Iris pigment epithelial cell (primary cell): ENCODE measurements at regions not wholly inside any gene's neighbourhood (a gene's known extent, or its start where the extent isn't known, plus 50 kb on each side); places are given as distances from the start of the nearest gene placed in this dataset.
"Not testable (repeated sequence)": the region's sequence is repeated elsewhere in the genome, so short reads cannot be mapped to it uniquely, and the experiment has no call there.

Experiments
- DNase-seq: peaks from one replicate; pipeline ENCODE4 v3.0.0-alpha.2; 2011; ENCODE audit warnings: low read depth

DNA sequence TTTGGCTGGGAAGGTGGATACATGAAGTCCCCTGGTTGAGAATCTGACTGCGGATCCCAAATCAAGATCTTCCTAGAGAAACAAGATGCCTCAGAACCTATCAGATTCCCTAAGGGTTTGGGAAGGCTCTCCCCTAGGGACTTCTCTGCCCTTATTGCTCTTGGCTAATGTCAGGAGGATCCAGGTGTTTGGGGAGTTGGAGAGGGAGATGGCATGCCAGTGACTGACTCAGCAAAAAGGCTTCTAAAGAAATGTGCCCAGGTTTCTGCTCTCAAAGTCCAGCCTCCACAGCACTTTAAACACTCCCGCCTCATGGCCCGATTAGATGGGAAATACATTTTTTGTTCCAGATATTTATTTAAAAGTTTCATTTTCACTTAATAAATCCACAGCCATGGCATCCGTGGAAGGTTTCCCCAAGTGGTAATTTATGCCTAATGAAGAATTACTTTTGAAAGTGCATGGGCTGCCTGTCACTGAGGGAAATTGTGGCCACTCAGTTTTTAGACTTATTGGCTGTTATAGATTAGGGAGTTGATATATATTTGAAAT is 156.4 kb downstream of the OSR1 start:
- DNase-seq = no peak

DNA sequence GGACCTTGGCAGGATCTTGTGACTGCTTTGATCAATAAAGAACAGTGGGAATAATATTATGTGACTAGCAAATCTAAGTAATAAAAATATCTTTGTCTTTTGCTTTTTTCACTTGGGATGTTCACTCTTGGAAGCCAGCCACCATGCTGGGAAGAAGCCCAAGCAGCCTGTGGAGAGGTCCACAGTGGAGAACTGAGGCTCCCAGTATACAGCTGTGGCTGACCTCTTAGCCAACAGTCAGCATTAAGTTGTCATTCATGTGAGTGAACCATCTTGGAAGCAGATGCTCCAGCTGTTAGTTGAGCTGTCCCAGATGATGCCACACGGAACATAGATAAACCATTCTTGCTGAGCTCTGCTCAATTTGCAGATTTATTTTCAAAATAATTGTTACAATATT is 160.0 kb downstream of the OSR1 start:
- no peak for DNase-seq

DNA sequence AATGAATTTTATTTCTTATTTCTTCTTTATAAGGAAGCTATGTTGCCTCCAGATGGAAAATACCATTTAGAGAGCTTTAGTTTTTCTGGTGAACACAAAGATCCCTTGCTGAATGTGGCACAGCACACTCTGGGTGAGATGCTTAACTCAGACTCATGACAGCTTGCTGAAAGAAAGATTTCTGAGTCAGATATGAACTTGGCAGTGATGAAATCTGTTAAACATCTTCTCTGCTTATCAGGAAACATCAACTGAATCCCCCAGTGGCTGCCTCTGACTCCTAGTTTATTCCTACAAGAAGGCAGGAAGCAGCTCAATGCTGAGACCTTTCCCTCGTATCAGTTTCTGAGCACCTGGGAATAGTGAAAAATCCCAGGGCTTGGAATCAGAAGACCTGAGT is 162.8 kb downstream of the OSR1 start:
- DNase-seq = peak; percentile 65

DNA sequence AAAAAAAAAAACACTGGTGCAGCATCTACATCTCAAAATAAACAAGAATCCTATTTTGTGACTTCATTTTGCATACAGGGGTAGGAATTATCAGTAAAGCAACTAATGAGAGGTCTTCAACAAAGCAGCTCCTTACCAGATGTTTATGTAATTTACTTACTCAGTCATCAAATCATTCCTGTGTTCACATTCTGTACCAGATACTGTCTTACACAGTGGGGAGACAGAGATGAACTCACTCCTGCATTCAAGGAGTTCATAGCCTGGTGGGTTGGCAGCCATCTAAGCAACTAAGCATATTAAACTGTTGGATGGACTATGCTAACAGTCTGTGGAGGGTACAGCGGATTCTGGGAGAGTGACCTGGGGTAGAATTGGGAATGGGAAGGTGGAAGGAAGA is 169.0 kb downstream of the OSR1 start:
- DNase-seq = peak; percentile 20

DNA sequence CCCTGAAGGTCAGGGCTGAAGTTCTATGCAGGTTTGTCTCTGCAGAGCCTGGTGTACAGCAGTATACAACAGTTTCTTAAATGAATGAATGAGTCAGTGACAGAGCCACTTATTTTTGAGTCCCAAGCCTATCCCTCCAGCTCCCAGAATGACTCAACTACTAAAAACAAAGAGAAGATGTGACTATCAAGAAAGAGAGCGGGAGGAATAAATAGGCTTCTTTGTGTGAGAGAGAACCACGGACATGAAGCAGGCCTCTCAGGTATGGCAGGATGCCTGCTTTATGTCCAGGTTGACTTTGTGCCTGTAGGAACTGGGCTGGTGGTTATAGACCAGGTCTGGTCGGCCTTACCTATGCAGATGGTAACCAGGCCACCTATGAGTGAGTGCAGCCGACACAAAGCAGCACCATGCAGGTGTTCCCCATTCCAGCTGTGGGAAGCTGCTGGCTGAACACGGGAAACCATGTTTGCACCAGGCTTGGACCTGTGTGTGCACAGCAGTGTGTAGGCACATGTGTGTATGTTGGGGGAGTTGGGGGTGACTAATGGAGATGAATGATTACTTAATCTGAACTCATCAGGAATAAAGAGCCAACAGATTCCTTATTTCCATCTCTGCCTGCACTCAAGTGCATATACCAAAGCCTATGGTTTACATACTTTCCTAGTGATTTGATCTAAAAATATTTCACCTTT is 171.0 kb downstream of the OSR1 start:
- DNase-seq = peak; percentile 29

DNA sequence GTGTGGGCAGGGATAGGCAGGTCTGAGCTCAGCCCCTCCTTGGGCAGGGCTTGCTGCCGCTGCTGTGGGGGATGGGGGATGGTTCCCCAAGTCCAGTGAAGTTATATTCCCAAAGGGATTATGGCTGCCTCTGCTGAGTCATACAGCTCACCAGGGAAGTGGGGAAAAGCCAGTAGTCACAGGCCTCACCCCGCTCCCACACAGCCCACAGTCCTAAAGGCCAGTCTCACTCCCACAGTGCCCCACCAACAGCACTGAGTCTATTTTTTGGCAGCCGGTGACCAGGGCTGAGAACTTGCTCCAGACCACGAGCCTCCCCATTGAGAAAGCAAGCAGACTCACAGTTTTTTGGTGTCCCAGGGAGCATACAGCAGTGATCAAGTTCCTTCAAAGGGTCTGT is 173.3 kb downstream of the OSR1 start:
- DNase-seq = peak; percentile 6

DNA sequence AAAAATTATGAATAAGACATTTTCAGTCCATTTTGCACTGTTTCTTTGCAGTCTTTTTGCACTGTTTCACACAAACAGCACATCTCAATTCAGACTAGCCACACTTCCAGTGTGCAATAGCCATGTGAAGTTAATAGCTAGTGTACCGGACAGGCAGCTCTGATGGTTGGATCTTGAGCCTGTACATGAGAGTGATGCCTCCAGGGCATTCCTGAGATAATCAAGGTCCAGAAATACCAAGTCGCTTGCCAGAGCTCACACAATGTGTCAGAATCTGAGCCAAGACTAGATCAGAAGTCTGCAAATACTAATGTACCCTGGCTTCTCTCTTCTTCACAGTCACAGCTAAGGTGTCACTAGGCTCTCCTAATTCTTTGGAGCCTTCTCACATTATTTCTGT is 180.2 kb downstream of the OSR1 start:
- DNase-seq = peak; percentile 48

DNA sequence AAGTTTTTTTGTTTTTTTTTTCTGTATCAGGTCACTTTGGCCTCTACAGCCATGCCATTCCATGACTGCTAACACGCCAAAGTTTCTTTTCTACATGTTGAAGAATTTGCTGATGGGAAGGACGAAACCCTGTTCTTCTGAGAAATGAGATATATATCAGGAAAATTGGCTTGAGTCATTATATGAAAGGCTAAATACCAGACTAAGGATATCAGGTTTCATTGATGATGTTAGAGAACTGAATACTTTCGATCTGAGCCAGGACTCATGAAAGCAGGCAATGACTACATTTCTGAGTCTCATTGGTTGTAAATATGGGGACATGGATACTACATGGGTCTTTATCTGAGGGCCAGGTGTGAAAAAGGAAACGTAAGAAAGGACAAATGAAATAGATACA is 181.4 kb downstream of the OSR1 start:
- peak; percentile 88 for DNase-seq

DNA sequence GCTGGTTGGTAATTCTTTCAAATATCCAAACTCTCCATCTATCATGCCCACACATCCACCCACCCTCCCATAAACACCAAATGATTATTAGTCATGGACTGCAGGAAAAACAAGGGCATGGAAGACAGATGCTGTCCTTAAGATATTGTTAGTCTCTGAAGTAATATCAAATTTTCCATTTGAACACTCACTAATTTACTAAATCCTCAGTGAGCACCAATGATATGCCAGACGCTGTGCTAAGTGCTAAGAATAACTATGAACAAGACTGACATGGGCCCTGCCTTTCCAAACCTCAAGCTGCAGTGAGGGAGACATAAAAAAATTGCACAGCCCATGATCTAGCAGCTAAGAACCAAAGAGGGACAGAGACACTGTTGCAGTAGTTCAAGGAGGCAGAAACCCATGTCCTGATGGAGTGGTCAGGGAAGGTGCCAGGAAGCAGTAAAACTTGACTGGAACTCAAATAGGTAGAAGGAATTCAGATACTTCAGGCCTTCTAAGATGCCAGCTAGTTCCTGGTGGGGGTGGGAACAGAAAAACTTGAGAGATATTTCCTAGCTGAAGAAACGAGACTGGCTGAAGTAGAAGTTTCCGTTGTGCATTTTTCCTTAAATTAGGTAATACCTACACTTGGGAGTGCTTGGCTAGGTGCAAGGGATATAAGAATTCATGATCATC is 182.1 kb downstream of the OSR1 start:
- no peak for DNase-seq

DNA sequence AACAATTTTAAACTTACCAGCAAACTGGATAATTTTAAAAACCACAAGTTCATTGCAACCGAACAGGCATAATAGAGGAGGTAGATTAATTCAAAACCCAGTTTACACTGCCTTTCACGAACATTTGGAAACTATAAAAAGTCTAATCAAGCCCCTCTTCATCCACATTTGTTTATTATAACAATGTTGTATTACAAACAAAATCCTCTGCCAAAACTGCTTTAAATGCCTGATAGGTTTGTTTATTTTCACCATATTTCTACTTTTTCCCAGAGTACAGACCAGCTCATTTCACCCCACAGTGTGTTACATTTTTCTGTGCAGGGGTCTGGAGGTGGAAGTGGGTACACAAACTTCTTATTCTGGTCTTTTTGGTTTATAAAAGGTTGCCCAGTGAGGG is 184.2 kb downstream of the OSR1 start:
- no peak for DNase-seq

DNA sequence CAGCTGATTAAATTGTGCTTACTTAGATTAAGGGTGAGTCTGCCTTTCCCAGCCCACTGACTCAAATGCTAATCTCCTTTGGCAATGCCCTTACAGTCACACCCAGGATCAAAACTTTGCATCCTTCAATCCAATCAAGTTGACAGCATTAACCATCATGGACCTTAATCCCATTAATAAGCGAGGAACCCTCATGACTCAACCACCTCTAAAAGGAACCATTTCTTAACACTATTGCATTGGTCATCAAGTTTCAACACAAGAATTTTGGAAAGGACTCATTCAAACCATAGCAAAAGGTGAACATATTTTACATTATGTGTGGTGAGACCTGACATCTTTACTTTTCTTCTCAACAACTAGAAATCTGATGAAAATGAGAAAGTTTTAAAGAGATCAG is 187.0 kb downstream of the OSR1 start:
- DNase-seq = no peak

DNA sequence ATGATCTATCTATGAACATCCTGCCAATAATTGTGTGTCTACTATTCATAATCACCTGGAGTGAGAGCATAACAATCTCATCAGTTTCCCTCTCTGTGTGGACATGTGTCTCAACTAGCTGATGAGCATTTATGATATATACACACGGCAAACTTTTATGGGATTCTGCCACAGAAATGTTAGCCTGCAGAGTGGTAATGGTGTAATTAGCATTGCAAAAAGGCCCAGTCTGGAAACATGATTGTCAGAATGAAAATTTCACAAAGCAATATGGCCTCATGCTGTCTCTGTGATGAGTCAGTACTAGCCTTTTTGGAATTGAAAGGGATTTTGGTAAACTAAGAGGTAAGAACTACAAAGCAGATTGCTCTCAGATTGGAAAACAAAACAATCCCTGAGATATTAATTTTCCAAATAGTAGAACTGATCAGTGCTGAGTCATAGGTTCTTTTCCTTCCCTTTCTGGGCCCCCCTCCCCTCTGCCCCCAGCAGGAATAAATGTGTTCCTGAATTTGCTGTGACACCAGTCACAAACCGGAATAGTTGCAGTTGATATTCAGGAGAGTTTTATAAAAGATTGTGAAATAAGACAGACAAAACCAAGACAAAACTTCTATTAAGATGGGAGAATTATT is 189.2 kb downstream of the OSR1 start:
- DNase-seq = no peak

DNA sequence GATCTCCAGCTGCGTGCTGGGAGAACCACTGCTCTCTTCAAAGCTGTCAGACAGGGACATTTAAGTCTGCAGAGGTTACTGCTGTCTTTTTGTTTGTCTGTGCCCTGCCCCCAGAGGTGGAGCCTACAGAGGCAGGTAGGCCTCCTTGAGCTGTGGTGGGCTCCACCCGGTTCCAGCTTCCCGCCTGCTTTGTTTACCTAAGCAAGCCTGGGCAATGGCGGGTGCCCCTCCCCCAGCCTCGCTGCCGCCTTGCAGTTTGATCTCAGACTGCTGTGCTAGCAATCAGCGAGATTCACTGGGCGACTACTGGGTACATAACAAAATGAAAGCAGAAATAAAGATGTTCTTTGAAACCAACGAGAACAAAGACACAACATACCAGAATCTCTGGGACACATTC is 194.3 kb downstream of the OSR1 start:
- DNase-seq = not testable (repeated sequence)

DNA sequence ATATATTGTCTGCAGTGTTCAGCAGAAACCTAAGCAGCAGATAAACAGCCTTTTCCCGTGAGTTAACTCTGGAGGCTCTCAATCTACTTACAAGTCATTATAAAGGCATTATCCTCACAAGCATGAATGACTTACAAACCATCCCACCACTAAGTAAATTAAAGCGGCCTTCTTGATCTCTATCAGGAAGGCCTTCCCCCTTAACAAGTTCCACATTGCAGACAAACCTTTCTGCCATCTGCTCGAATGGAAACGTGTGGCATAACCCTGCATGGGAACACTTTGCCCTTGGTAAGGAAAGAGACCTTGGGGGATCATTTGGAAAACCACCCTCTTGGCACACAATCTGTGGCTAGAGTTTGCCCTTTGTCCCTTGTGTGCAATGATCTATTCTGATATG is 199.5 kb downstream of the OSR1 start:
- no peak for DNase-seq

DNA sequence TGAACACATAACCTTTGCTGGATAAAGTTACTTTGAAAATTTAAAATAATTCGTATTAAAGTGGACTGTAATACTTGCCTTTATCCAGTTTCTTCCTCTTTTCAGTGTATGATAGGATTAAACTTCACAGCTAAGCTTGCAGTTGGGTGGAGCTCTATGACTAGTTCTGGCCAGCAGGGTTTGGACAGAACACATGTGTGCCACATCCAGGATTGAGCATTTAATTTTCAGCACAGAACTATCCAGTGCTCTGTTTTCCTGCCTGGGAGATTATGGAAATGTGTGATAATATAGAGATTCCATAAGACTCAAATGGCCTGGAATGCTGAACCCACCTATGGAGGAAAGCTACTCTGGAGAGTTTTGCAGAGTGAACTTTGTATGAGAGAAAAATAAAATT is 200.2 kb downstream of the OSR1 start:
- DNase-seq = no peak

DNA sequence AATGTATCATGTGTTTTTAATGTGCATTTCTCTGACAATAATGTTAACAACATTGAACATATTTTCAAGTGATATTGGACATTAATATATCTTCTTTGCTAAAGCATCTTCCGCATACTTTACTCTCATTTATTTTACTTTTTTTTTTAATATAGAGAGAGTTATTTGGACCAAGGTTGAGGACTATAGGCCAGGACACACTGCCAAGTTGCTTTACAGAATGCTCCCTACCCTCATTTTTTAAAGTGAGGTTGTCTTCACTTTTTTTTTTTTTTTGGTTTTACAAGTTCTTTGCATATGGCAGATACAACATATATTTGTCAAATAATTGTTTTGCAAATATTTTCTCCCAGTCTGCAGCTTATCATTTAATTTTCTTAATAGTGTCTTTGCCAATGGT is 201.8 kb downstream of the OSR1 start:
- no peak for DNase-seq

DNA sequence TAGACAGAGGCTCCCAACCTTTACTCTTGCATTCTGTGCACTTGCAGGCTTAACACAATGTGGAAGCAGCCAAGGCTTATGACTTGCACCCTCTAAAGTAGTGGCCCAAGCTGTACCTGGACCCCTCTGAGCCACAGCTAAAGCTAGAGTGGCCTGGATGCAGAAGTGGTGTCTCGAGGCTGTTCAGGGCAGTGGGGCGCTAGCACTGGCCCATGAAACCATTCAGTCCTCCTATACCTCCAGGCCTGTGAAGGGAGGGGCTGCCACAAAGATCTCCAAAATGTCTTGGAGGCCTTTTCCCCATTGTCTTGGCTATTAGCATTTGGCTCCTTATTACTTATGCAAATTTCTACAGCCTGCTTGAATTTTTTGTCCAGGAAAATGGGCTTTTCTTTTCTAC is 207.7 kb downstream of the OSR1 start:
- no peak for DNase-seq

DNA sequence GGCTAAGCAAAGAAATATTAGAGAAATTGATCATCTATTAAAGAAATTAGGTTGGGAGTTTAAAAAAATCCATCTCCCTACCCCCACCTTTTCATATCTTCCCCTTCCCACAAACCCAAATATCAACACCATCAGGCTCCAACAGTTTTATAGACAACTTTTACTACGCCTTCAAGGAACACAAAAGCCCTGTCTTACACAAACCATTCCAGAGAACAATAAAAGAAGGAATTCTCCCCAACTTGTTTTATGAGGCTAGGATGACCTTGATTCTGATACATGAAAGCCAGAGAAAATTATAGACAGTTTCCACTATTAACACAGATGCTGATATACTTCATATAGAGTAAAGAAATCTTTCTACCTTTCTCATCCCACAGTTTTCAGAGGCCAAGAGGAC is 211.6 kb downstream of the OSR1 start:
- DNase-seq = no peak

DNA sequence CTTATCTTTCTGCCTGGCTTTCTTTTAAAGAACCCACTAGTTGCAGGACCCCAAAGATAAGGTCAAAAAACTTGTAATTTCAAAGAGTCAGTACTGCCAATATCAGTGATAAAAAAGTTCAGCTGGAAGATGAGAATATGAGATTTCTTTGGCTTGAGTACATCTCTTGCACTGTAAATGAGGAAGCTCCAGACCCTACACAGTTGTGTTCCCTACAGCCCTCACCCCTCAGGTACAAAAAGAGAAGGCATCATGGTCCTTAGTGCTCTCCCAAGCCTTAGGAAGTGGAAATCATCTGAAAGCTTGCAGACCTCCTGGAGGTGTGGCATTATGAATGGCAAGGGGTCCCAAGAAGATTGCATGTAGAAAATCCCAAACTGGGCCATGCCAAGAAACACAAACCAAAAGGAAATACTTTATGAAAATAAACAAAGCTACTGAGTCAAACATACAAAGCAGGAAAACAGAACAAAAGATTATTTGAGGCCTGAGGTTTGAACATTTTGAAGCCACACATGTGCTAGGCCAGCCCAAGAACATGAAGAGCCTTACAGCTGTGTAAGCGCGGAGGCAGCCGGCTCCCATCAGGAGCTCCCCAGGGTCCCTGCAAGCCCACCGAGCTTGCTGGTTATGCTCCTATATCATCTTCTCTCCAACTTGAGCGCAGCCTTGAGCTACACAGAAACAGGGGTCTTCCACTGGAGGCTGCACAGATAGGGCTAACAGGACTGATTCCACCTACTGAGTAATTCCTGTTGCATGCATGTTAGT is 217.0 kb downstream of the OSR1 start:
- peak; percentile 10 for DNase-seq

DNA sequence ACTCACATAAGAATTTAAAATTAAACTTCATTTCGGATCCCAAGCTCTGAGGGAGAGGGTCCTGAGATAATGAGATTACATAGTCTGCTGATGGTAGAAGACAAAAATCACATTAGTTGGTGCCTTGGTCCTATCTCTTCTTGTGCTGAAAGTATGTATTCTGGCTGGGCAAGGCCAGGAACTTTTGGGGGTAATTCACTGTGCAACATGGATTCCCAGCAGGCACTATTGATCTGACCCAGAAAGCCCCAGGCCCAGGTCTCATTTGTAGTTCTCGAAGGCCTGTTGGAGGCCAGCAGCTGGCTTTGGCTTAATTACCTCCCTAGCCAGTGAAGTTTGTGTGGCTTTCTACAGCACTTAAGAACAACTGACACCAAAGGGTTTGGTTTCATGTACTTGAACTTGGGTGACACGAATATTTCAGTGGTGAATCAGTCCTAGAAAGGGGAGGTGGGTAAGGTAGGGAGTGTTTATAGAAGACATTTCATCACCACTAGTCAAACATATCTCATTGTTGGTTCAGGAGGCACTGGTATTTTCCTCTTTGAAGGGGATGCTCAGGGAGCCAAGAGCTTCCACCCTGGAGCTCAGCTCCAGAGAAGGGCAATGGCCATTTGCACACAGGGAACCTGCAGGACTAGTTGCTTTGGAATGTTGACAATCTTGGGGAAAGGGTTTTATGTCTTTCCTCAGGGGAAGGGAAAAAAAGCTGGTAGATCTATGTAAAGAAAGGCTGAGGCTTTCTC is 217.8 kb downstream of the OSR1 start:
- DNase-seq = peak; percentile 92

DNA sequence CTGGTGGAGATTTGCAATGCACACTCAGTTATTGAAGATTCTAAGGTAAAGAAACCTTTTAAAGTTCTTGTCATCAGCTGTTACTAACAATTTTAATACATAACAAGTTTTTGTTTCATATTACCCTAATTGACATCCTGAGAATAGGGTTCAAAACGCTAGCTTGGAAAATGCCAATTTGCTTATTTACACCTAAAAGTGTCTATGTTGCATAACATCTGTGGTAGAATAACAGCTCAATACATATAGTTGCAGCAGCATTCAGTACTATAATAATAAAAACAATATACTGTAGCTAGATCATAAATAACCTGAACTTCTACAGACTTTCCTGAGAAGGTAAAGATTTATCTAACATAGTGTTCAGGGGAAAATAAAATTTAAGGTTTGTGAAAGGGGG is 219.0 kb downstream of the OSR1 start:
- no peak for DNase-seq
